Naive thymus-derived CD4-positive, alpha-beta T cell (primary cell): ENCODE measurements at regions not wholly inside any gene's neighbourhood (a gene's known extent, or its start where the extent isn't known, plus 50 kb on each side); places are given as distances from the start of the nearest gene placed in this dataset.
A peak's percentile ranks its signal among the peaks of the same experiment; 100 is the strongest.

Experiments used
- ATAC-seq: fragments of 150-1000 bp; cut with Tn5 transposase; 2 replicates; pipeline ENCODE4 v1.10.0; 2021; ENCODE audit warnings: mild to moderate bottlenecking, moderate library complexity
- CTCF ChIA-PET: fragments of 350-600 bp; sonication (Branson Sonifier 250); formaldehyde crosslinking; loops from one replicate; lab custom pipeline; 2021; ENCODE audit warnings: antibody characterized with exemption; lab: Charles Lee
- POLR2A ChIA-PET: fragments of 350-600 bp; sonication (Branson Sonifier 250); formaldehyde crosslinking; loops from one replicate; lab custom pipeline; 2021; ENCODE audit warnings: antibody characterized with exemption, inconsistent platforms; lab: Charles Lee
- DNase-seq, 9 donors: peaks; one replicate each; pipeline versions ENCODE4 v3.0.0 to v3.0.0-alpha.2; 2020 to 2022; ENCODE audit warnings: mixed read lengths in 1 of 9
- H3K27ac ChIP-seq: one replicate; pipeline ENCODE4 v1.7.0; 2013; ENCODE audit warnings: mild to moderate bottlenecking, low read depth, low read length, moderate library complexity
- H3K27me3 ChIP-seq, 2 donors: one replicate each; pipeline ENCODE4 v1.7.0; 2013; ENCODE audit warnings: low read length in 2 of 2, mild to moderate bottlenecking in 2 of 2, moderate library complexity in 2 of 2; ENCODE audit not compliant: control insufficient read depth in 2 of 2, insufficient read depth in 2 of 2
- H3K36me3 ChIP-seq, 3 experiments: 1 replicate in 2 of 3; 2 replicates in 1 of 3; pipeline ENCODE4 v1.7.0; 2013; ENCODE audit warnings: low read length in 3 of 3, mild to moderate bottlenecking in 3 of 3, moderate library complexity in 1 of 3; ENCODE audit not compliant: insufficient read depth in 3 of 3, control insufficient read depth in 2 of 3
- H3K4me1 ChIP-seq, 2 donors: one replicate each; pipeline ENCODE4 v1.7.0; 2013; ENCODE audit warnings: low read length in 2 of 2, mild to moderate bottlenecking in 2 of 2, moderate library complexity in 1 of 2; ENCODE audit not compliant: control insufficient read depth in 2 of 2, insufficient read depth in 2 of 2
- H3K4me3 ChIP-seq: 2 replicates; pipeline ENCODE4 v1.7.0; 2013; ENCODE audit warnings: mild to moderate bottlenecking, low read length
- H3K9me3 ChIP-seq, 3 experiments: 1 replicate in 2 of 3; 2 replicates in 1 of 3; pipeline ENCODE4 v1.7.0; 2013; ENCODE audit warnings: low read length in 3 of 3; ENCODE audit not compliant: control insufficient read depth in 2 of 3
- H3K27ac Mint-ChIP-seq, 9 donors: one replicate each; pipeline ENCODE4 v1.8.0; 2020 to 2022; ENCODE audit warnings: mixed read lengths in 9 of 9, mild to moderate bottlenecking in 8 of 9, moderate library complexity in 5 of 9, inconsistent platforms in 2 of 9
- H3K27me3 Mint-ChIP-seq, 5 donors: one replicate each; pipeline ENCODE4 v1.8.0; 2021 to 2022; ENCODE audit warnings: mixed read lengths in 5 of 5, mild to moderate bottlenecking in 1 of 5
- H3K36me3 Mint-ChIP-seq, 5 donors: one replicate each; pipeline ENCODE4 v1.8.0; 2020 to 2022; ENCODE audit warnings: mixed read lengths in 5 of 5, mild to moderate bottlenecking in 3 of 5, inconsistent platforms in 1 of 5
- H3K4me1 Mint-ChIP-seq, 7 donors: one replicate each; pipeline ENCODE4 v1.8.0; 2020 to 2022; ENCODE audit warnings: mixed read lengths in 7 of 7, mild to moderate bottlenecking in 3 of 7, inconsistent platforms in 1 of 7
- H3K4me3 Mint-ChIP-seq, 10 donors: one replicate each; pipeline ENCODE4 v1.8.0; 2020 to 2022; ENCODE audit warnings: mild to moderate bottlenecking in 10 of 10, mixed read lengths in 10 of 10, moderate library complexity in 6 of 10, inconsistent platforms in 2 of 10
- H3K9me3 Mint-ChIP-seq, 11 donors: one replicate each; pipeline ENCODE4 v1.8.0; 2020 to 2022; ENCODE audit warnings: mixed read lengths in 11 of 11, mild to moderate bottlenecking in 4 of 11, inconsistent platforms in 1 of 11, moderate library complexity in 1 of 11
- intact Hi-C, 2 donors: fragments of 100-400 bp; cut with micrococcal nuclease; formaldehyde crosslinking; loops; one replicate each; pipeline ENCODE4 v1.15.1; 2023

DNA sequence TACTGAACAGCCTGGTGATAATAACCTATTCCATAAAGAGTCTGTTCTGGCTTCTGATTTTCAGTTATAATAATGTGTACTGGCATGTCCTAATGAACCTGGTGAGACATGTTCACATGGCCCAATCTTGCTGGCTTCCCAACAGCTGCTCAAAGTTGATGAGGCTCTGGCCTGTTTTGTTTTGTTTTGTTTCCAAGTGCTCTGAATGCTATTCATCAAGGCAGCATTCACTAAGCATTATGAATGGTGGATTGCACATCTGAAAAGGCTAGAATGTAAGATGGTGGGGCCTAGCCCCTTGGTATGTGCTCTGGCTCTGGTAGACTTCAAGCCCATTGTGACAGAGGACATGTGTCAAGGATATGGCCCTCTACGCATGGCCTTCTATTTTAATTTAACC lies 388.5 kb downstream of the PSAT1 start:
- Histone ChIP-seq H3K27ac (no peak overlapping the region), H3K36me3 (no peaks in the 10 kb centered on the region), H3K9me3 (no peaks in the 10 kb centered on the region), H3K4me3 (no peak overlapping the region), H3K4me1 (no peaks in the 10 kb centered on the region), H3K27me3 (no peaks in the 10 kb centered on the region)
- H3K27me3 Mint-ChIP-seq = peaks cover 0 to 14% (median 0%) of the 10 kb centered on the region in 5 donors
- H3K36me3 Mint-ChIP-seq = no peaks in the 10 kb centered on the region
- H3K4me3 Mint-ChIP-seq = no peak overlapping the region
- ChIA-PET CTCF (no interaction called here), POLR2A (no interaction called here)
- intact Hi-C loops = no loop called here
- no peak overlapping the region for H3K27ac Mint-ChIP-seq
- no peaks in the 10 kb centered on the region for H3K4me1 Mint-ChIP-seq
- no peak for DNase-seq
- ATAC-seq = no peak
- peaks cover 0 to 8% (median 2%) of the 10 kb centered on the region in 11 donors for H3K9me3 Mint-ChIP-seq

DNA sequence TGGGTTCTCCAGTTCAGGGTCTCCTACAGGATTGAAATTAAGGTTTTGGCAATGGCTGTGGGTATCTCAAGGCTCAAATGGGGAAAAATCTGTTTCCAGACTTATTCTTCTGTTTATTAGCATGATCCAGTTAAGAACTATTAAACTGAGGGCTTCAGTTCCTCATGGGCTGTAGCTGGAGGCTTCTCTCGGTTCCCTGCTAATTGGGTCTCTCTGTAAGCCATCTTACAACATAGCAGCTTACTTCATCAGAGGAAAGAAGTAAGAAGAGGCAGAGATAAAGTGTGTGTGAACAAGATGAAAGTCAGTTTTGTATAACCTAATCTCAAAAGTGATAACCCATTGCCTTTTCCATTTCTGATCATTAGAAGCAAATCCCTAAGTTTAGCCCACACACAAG lies 391.9 kb downstream of the PSAT1 start:
- intact Hi-C loops = no loop called here
- no peaks in the 10 kb centered on the region for H3K36me3 Mint-ChIP-seq
- H3K4me3 Mint-ChIP-seq = no peak overlapping the region
- no peak overlapping the region for H3K27ac ChIP-seq
- H3K4me1 Mint-ChIP-seq = no peaks in the 10 kb centered on the region
- CTCF ChIA-PET = interaction anchor here (0.5 kb wide), 1 partner anchor 232 kb away, joined by 3 read pairs; no protein-coding TSS in a partner anchor
- H3K4me3 ChIP-seq = no peak overlapping the region
- DNase-seq = no peak
- H3K9me3 ChIP-seq = no peaks in the 10 kb centered on the region
- H3K36me3 ChIP-seq = no peaks in the 10 kb centered on the region
- no peak for ATAC-seq
- no peak overlapping the region for H3K27ac Mint-ChIP-seq
- H3K9me3 Mint-ChIP-seq = peaks cover 0 to 9% (median 2%) of the 10 kb centered on the region in 11 donors
- peaks cover 0 to 20% (median 5%) of the 10 kb centered on the region in 5 donors for H3K27me3 Mint-ChIP-seq
- no peaks in the 10 kb centered on the region for H3K4me1 ChIP-seq
- H3K27me3 ChIP-seq = no peaks in the 10 kb centered on the region
- POLR2A ChIA-PET = no interaction called here

DNA sequence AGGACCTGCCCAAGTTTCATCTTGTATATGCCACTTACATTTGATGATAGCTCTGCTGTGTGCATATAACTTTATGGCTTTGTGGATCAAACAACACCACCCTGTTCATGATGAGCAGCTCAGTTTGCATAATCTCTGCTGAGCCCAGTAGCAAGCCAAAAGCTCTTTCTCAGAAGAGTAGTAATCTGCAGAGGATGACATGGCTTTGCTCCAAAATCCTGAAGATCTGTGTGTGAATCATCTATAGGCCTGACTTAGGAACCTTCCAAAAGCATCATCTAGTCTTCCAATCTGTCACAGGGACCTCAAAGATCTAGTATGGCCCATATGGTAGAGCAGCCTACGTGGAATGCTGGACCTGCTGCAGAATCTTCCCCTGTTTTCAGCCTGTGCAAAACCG lies 394.6 kb downstream of the PSAT1 start:
- Mint-ChIP-seq H3K27me3 (peaks cover 0 to 21% (median 5%) of the 10 kb centered on the region in 5 donors), H3K9me3 (peaks cover 0 to 6% (median 2%) of the 10 kb centered on the region in 11 donors), H3K27ac (no peak overlapping the region), H3K4me3 (no peak overlapping the region), H3K36me3 (no peaks in the 10 kb centered on the region), H3K4me1 (no peaks in the 10 kb centered on the region)
- Histone ChIP-seq H3K9me3 (no peaks in the 10 kb centered on the region), H3K4me3 (no peak overlapping the region), H3K36me3 (no peaks in the 10 kb centered on the region), H3K27ac (no peak overlapping the region), H3K4me1 (no peaks in the 10 kb centered on the region), H3K27me3 (no peaks in the 10 kb centered on the region)
- ChIA-PET POLR2A (interaction anchor here (0.6 kb wide), 1 partner anchor 1312 kb away, joined by 3 read pairs; no protein-coding TSS in a partner anchor), CTCF (no interaction called here)
- intact Hi-C loops = no loop called here
- ATAC-seq (no peak), DNase-seq (no peak)

DNA sequence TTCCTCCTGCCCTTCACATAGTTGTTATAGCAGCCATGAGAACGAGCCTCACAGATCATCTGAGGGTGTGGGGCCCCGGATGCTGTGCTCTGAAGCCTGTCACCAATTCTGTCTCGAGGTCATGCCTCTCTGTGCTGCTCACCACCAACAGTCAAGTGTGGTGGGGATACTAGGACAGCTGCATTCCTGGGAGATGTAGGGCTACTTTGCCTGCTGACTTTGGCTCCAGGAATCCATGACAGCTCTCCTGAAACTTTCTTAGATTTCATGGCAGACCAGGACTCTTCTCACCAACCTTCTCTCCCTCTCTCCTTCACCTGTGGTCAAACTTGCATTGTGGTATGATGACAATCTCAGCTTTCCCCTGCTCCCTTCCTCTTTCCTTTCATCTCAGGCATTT lies 395.9 kb downstream of the PSAT1 start:
- no peak overlapping the region for H3K27ac Mint-ChIP-seq
- intact Hi-C loops = no loop called here
- POLR2A ChIA-PET = no interaction called here
- H3K4me3 ChIP-seq = no peak overlapping the region
- H3K9me3 Mint-ChIP-seq = peaks cover 0 to 6% (median 3%) of the 10 kb centered on the region in 11 donors
- no peak for ATAC-seq
- no peak overlapping the region for H3K27ac ChIP-seq
- no peaks in the 10 kb centered on the region for H3K36me3 Mint-ChIP-seq
- no peak overlapping the region for H3K4me3 Mint-ChIP-seq
- peaks cover 0 to 20% (median 5%) of the 10 kb centered on the region in 5 donors for H3K27me3 Mint-ChIP-seq
- no peak for DNase-seq
- CTCF ChIA-PET = no interaction called here
- H3K4me1 ChIP-seq = no peaks in the 10 kb centered on the region
- peaks cover 0 to 1% (median 0%) of the 10 kb centered on the region in 7 donors for H3K4me1 Mint-ChIP-seq
- no peaks in the 10 kb centered on the region for H3K36me3 ChIP-seq
- H3K27me3 ChIP-seq = no peaks in the 10 kb centered on the region
- no peaks in the 10 kb centered on the region for H3K9me3 ChIP-seq

DNA sequence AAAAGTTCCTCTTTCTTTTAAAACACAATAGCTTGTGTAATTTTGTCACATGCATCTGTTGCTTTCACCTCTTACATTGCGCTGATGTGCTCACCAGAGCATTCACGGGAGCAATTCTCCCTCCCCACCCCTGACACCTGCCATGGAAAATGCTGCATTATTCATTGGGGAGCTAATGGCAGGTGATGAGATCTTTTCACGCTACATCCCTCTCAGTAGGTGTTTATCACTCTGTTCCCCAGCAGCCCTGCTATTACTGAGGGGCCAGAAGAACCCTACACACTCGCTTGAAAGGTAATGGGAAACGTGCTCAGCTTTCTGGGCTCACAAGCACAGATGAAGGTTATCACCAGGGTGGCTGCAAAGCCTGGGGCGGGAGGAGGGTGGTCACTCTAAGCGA lies 398.0 kb downstream of the PSAT1 start:
- POLR2A ChIA-PET = no interaction called here
- Mint-ChIP-seq H3K4me1 (peaks cover 0 to 1% (median 0%) of the 10 kb centered on the region in 7 donors), H3K4me3 (no peak overlapping the region), H3K36me3 (no peaks in the 10 kb centered on the region), H3K9me3 (peaks cover 0 to 9% (median 2%) of the 10 kb centered on the region in 11 donors), H3K27ac (no peak overlapping the region), H3K27me3 (peaks cover 0 to 12% (median 5%) of the 10 kb centered on the region in 5 donors)
- intact Hi-C loops = no loop called here
- H3K27ac ChIP-seq = no peak overlapping the region
- no peak for DNase-seq
- H3K36me3 ChIP-seq = no peaks in the 10 kb centered on the region
- H3K9me3 ChIP-seq = no peaks in the 10 kb centered on the region
- no peak overlapping the region for H3K4me3 ChIP-seq
- H3K27me3 ChIP-seq = no peaks in the 10 kb centered on the region
- H3K4me1 ChIP-seq = no peaks in the 10 kb centered on the region
- ATAC-seq = peak; percentile 16
- CTCF ChIA-PET = no interaction called here

DNA sequence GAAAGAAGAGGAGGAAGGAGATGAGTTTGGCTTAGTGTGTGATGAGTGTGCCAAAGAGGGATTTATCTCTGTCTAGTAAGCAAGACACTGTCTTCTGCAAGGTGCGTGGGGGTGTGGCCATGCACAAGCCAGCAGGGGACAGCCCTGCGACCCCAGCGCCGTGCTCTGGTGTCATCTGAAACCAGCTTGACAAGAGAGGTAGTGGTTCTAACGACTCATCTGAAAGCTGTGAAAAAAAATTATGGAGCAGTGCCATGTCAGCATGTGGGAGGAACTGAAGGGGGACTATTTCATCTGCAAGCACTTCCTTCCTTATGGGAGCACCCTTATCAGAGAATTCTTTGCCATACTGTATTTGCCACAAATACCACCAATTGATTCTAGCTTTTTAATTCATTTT lies 398.6 kb downstream of the PSAT1 start:
- Histone ChIP-seq H3K9me3 (no peaks in the 10 kb centered on the region), H3K4me1 (no peaks in the 10 kb centered on the region), H3K4me3 (no peak overlapping the region), H3K27me3 (no peaks in the 10 kb centered on the region), H3K36me3 (no peaks in the 10 kb centered on the region), H3K27ac (no peak overlapping the region)
- H3K36me3 Mint-ChIP-seq = no peaks in the 10 kb centered on the region
- DNase-seq (no peak), ATAC-seq (no peak)
- CTCF ChIA-PET = no interaction called here
- intact Hi-C loops = no loop called here
- peaks cover 0 to 9% (median 2%) of the 10 kb centered on the region in 11 donors for H3K9me3 Mint-ChIP-seq
- POLR2A ChIA-PET = no interaction called here
- H3K27ac Mint-ChIP-seq = no peak overlapping the region
- no peak overlapping the region for H3K4me3 Mint-ChIP-seq
- peaks cover 0 to 1% (median 0%) of the 10 kb centered on the region in 7 donors for H3K4me1 Mint-ChIP-seq
- H3K27me3 Mint-ChIP-seq = peaks cover 0 to 12% (median 5%) of the 10 kb centered on the region in 5 donors

DNA sequence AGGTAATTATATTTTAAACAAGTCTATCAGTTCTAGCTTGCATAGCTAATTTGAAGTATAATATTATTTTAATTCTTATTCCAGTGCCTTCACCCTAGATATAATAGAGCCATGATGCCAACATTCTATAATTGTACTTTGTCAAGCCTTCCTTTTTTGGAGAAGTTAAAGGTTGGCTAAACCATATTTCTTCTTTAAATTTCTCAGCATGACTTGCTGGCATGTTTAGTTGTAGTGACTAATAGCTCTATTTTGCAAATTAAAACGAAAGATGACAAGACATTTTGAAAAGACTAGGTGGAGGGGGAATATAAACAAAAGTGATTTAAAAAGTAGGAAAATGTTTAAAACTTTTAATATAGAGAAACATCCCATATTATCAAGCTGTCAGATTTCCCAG lies 400.7 kb downstream of the PSAT1 start:
- ChIA-PET CTCF (no interaction called here), POLR2A (no interaction called here)
- H3K36me3 ChIP-seq = no peaks in the 10 kb centered on the region
- Mint-ChIP-seq H3K9me3 (peaks cover 0 to 6% (median 2%) of the 10 kb centered on the region in 11 donors), H3K4me3 (no peak overlapping the region), H3K27me3 (peaks cover 0 to 12% (median 5%) of the 10 kb centered on the region in 5 donors), H3K27ac (no peak overlapping the region), H3K4me1 (peaks cover 0 to 1% (median 0%) of the 10 kb centered on the region in 7 donors), H3K36me3 (no peaks in the 10 kb centered on the region)
- DNase-seq = no peak
- no peaks in the 10 kb centered on the region for H3K4me1 ChIP-seq
- H3K4me3 ChIP-seq = no peak overlapping the region
- intact Hi-C loops = no loop called here
- no peaks in the 10 kb centered on the region for H3K9me3 ChIP-seq
- no peaks in the 10 kb centered on the region for H3K27me3 ChIP-seq
- no peak for ATAC-seq
- no peak overlapping the region for H3K27ac ChIP-seq
